HG03558 (cell line): ENCODE measurements at regions not wholly inside any gene's neighbourhood (a gene's known extent, or its start where the extent isn't known, plus 50 kb on each side); places are given as distances from the start of the nearest gene placed in this dataset.
"Not testable (repeated sequence)": the region's sequence is repeated elsewhere in the genome, so short reads cannot be mapped to it uniquely, and the experiment has no call there.

Experiments
- ATAC-seq: cut with Tn5 transposase; IDR thresholded peaks from one replicate; pipeline ENCODE4 v1.9.1; 2021; ENCODE audit warnings: moderate number of reproducible peaks; ENCODE audit not compliant: unreplicated experiment; ENCODE audit errors: extremely low read depth

DNA sequence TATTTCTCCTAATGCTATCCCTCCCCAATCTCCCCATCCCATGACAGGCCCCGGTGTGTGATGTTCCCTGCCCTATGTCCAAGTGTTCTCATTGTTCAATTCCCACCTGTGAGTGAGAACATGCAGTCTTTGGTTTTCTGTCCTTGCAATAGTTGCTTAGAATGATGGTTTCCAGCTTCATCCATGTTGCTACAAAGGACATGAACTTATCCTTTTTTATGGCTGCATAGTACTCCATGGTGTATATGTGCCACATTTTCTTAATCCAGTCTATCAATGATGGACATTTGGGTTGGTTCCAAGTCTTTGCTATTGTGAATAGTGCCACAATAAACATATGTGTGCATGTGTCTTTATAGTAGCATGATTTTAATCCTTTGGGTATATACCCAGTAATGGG is 51.3 kb upstream of the RIOK2 start:
- not testable (repeated sequence) for ATAC-seq

- no peak for ATAC-seq
Measured at GRCh38 chr5:97242341-97242740, 59.3 kb upstream of the RIOK2 start.

DNA sequence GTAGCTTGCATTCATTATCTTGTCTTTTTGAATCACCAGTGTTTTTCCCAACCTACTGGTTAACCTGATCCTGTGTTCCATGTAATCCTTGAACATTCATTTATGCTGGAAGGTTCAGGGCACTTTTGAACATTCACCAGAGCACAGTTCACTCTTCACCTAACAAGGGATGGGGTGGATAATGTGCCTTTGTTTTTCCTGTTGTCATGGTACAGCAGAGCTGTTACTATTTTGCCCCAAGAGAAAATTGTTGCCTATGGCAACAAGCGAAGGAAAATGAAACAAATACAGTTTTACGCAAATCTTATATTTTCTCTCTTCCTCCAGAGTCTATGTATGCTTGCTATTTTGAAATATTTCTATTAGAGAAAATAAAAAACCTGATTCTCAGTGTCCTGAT is 60.3 kb upstream of the RIOK2 start:
- ATAC-seq = no peak

DNA sequence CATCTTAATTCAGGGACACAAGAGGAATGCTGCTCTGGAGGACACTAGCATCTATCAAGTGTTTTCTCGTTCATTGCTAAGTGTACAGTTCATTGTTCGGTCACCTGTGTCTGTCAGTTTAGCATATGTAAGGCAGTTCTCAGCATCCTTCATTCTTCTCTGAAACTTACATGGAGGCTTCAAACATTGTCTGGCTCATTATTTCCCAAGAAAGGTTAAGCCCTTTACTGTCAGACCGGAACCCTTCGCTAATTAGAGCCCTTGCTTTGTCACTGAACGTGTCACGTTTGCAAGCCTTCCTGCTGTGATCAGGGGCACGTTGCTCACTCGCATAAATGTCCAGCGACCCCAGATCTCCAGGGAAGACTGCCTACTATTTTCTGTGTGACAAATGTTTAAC is 62.3 kb upstream of the RIOK2 start:
- no peak for ATAC-seq

DNA sequence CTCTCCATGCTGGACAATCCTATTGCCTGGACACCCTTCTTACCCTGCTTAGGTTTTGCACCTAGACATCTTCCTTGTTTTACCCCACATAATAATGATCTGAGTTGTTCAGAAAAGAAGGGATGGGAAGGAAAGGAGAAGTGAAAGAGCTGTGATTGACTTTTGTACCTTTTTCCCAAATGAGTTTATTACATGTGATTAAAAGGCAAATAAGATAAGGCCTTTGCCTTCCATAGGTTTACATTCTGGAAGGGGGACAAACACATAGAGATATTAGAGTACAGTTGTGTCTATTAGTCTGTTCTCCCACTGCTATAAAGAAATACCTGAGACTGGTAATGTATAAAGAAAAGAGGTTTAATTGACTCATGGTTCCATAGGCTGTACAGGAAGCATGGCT is 67.1 kb upstream of the RIOK2 start:
- no peak for ATAC-seq

DNA sequence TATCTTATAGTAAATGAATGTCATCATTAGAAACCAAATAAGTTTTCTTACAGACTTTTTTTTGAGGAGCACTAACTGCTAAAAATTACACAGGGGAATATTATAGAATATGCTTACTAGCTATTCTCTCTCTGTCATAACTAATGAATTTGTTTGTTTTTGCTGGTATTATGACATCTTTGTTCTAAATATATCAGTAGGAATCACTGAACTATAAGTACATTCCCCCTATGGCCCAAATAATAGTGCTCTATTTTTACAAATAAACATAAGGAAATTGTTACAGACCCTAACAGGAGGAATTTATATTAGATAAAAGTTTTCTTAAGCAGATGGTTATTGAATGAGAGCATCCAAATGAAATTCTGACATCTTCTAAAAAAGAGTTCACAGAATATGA is 83.0 kb upstream of the RIOK2 start:
- ATAC-seq = no peak

GRCh38 chr5:97266576-97266975 is 83.5 kb upstream of the RIOK2 start:
- no peak for ATAC-seq

- no peak for ATAC-seq
Measured at GRCh38 chr5:97267767-97268166, 84.7 kb upstream of the RIOK2 start.

- ATAC-seq = no peak
Measured at GRCh38 chr5:97276474-97277120, 93.5 kb upstream of the RIOK2 start.

DNA sequence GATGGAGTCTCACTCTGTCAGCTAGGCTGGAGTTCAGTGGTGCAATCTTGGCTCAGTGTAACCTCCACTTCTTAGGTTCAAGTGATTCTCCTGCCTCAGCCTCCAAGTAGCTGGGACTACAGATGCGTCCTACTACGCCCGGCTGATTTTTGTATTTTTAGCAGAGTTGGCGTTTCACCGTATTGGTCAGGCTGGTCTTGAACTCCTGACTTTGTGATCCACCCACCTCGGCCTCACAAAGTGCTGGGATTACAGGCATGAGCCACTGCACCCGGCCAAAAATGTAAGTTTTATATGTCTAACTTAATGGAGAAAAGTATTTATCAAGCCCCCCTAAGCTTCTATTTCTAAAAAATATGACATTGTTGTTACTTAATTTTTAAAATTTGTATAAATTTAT is 98.2 kb upstream of the RIOK2 start:
- ATAC-seq = no peak

GRCh38 chr5:97297063-97297703 is 114.1 kb upstream of the RIOK2 start:
- peak; percentile 93 for ATAC-seq

- no peak for ATAC-seq
Measured at GRCh38 chr5:97297704-97298091, 114.7 kb upstream of the RIOK2 start.

DNA sequence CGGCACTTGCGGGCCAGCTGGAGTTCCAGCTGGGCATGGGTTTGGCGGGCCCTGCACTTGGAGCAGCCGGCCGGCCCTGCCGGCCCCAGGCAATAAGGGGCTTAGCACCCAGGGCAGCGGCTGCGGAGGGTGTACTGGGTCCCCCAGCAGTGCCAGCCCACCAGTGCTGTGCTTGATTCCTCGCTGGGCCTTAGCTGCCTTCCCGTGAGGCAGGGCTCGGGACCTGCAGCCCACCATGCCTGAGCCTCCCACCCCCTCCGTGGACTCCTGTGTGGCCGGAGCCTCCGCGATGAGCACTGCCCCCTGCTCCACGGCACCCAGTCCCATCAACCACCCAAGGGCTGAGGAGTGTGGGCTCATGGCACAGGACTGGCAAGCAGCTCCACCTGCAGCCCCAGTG is 118.1 kb upstream of the RIOK2 start:
- ATAC-seq = not testable (repeated sequence)

DNA sequence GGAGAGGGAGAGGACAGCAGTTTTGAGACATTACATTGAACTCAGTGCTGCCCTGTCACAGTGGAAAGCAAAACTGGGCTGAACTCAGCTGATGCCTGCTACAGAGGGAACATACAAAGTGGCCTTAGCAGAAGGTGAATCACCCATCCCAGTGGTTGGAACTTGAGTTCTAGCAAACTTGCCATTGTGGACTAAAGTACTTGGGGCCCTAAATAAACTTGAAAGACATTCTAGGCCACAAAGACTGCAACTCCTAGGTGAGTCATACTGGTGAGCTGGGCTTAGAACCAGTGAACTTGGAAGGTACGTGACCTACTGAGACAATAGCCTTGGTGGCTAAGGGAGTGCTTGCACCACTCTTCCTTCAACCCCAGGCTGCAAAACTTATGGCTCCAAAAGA is 155.7 kb upstream of the RIOK2 start:
- no peak for ATAC-seq

DNA sequence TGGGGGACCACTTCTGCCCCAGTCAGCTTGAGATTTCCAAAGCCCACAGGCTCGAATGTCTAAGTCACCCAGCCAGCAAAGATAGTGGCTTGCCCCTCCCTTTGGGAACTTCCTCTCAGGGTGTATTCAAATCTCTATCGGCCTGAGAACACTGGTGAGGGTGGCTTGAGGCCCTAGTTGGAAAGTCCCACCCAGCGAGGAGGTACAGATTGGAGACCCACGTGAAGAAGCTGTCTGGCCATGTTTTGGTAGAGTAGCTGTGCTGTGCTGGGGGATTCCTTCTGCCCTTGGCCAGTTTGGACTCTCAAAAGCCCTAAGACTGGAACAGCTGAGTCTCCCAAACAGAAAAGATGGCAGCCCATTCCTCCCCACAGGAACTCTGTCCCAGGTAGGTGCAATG is 172.7 kb upstream of the RIOK2 start:
- peak; percentile 84 for ATAC-seq

DNA sequence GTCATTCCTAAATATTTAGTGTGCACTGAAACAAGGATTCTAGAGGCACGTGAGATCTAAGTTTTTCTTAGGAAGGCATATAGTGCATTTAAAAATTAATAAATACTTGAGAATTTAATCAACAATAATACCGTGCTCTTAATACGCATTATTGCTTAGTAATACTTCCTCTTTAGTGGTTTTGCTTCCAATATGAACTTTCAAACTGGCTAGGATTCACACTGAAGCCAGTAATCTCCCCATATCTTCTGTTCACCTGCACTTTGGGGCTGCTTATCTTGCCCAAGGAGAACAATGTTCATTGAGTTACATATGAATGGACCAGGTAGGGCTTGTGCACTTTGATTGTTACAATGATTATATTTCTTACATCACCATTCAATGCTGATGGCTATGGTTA is 180.5 kb upstream of the RIOK2 start:
- no peak for ATAC-seq

GRCh38 chr5:97364731-97365130 is 181.7 kb upstream of the RIOK2 start:
- ATAC-seq = no peak

GRCh38 chr5:97365163-97365845 is 182.3 kb upstream of the RIOK2 start:
- ATAC-seq = no peak

DNA sequence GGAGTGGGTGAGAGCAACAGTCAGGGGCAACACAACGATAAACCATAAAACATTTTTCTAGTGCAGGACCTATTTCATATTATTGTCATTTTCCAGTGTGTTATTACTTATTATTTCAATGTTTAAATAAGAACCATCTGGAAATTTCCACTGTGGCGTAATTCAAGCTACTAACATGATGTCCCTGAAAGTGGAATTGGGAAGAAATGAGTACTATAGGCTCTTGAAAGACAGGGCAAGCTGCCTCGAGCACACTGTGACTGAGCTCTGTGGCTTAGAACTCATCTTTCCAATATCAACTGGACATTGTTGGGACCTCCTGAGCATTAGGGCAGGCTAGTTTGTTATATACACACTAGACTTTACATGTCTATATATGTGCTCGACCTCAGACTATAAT is 182.9 kb upstream of the RIOK2 start:
- ATAC-seq = no peak

DNA sequence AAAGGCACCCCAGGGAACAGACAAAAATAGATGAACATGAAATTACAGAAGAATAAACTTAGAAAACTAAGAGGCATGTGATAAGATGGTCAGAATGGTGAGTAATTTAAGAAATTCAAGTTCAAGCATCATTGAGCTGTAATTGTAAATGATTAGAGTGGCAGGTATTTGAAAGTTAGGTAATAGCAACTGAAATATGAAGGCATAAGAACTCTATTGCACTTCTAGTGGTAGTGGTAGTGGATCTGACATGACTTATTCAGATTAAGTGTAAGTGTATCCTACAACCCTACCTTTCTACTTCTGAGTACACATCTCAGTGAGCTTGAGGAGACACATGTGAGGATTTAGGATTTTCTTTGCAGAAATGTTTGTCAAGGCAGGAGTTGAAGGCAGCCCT is 192.9 kb upstream of the RIOK2 start:
- ATAC-seq = no peak

DNA sequence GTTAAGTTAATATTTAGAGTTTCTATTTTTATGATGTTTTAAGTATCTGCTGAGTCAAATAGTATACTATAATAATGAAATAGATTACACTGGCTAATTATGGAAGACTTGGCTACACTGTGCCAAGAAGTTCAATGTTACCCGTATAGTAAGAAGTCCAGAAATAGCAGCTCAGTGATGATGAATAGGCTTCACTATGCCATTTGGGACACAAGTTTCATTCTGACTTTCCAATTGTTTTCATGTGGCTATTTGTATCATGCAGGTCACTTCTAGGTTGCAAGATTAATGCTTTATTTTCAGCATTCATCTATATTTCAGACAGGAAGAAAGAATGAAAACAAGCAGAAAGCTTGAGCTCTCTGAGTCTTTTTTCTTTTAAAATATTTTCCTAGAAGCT is 194.5 kb upstream of the RIOK2 start:
- no peak for ATAC-seq

DNA sequence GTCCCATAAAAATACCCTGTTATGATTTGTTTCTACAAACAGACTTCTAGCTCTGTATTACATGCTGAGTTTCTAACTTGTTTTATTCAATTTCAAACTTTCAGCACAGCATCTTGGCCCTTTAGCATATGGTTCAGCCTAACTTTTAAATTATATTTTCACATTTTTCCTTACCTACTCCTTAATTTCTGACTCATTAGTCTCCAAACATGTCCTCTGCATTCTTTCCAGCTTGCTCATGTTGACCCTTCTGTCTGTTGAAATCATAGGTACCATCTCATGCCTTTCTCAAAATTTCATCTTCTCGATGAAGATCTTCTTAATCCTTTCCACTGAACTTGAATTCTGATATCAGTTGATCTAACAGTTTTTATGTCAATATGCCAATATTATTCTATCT is 200.9 kb upstream of the RIOK2 start:
- no peak for ATAC-seq
